ENCODE measurements at regions not wholly inside any gene's neighbourhood (a gene's known extent, or its start where the extent isn't known, plus 50 kb on each side); places are given as distances from the start of the nearest gene placed in this dataset.

GRCh38 chr9:18184401-18184800 is 289.6 kb upstream of the ADAMTSL1 start:
- peak overlapping the region; percentile 63 for H3K27ac Mint-ChIP-seq (ENCODE audit: unreplicated experiment)
- H3K9me3 Mint-ChIP-seq (ENCODE audit: low read depth): peaks cover 1% of the 10 kb centered on the region
- peaks cover 2% of the 10 kb centered on the region for H3K36me3 Mint-ChIP-seq (ENCODE audit: low read depth)
- TF ChIP-seq CTCF (IDR thresholded peaks at IDR 0.05): no peak
- DNase-seq (ENCODE audit: low spot score): no peak
- no peaks in the 10 kb centered on the region for H3K27me3 Mint-ChIP-seq (ENCODE audit: low read depth)
- no peak overlapping the region for H3K4me3 Mint-ChIP-seq (ENCODE audit: unreplicated experiment)
- peaks cover 33% of the 10 kb centered on the region for H3K4me1 Mint-ChIP-seq (ENCODE audit: low read depth)

GRCh38 chr9:18185196-18185595 is 288.8 kb upstream of the ADAMTSL1 start:
- no peak for DNase-seq (ENCODE audit: low spot score)
- no peaks in the 10 kb centered on the region for H3K27me3 Mint-ChIP-seq (ENCODE audit: low read depth)
- TF ChIP-seq CTCF (IDR thresholded peaks at IDR 0.05): no peak
- no peak overlapping the region for H3K27ac Mint-ChIP-seq (ENCODE audit: unreplicated experiment)
- H3K4me3 Mint-ChIP-seq (ENCODE audit: unreplicated experiment): no peak overlapping the region
- no peaks in the 10 kb centered on the region for H3K9me3 Mint-ChIP-seq (ENCODE audit: low read depth)
- H3K36me3 Mint-ChIP-seq (ENCODE audit: low read depth): peaks cover 2% of the 10 kb centered on the region
- peaks cover 41% of the 10 kb centered on the region for H3K4me1 Mint-ChIP-seq (ENCODE audit: low read depth)

GRCh38 chr9:18188971-18189370 is 285.0 kb upstream of the ADAMTSL1 start:
- H3K27me3 Mint-ChIP-seq (ENCODE audit: low read depth): no peaks in the 10 kb centered on the region
- no peak overlapping the region for H3K27ac Mint-ChIP-seq (ENCODE audit: unreplicated experiment)
- no peaks in the 10 kb centered on the region for H3K36me3 Mint-ChIP-seq (ENCODE audit: low read depth)
- no peaks in the 10 kb centered on the region for H3K9me3 Mint-ChIP-seq (ENCODE audit: low read depth)
- H3K4me3 Mint-ChIP-seq (ENCODE audit: unreplicated experiment): no peak overlapping the region
- DNase-seq (ENCODE audit: low spot score): no peak
- TF ChIP-seq CTCF (IDR thresholded peaks at IDR 0.05): no peak
- H3K4me1 Mint-ChIP-seq (ENCODE audit: low read depth): peaks cover 38% of the 10 kb centered on the region

GRCh38 chr9:18189871-18190670 is 283.9 kb upstream of the ADAMTSL1 start:
- Mint-ChIP-seq H3K27ac (ENCODE audit: unreplicated experiment) (peak overlapping the region; percentile 6), H3K36me3 (ENCODE audit: low read depth) (no peaks in the 10 kb centered on the region), H3K9me3 (ENCODE audit: low read depth) (no peaks in the 10 kb centered on the region), H3K27me3 (ENCODE audit: low read depth) (no peaks in the 10 kb centered on the region), H3K4me1 (ENCODE audit: low read depth) (peaks cover 35% of the 10 kb centered on the region), H3K4me3 (ENCODE audit: unreplicated experiment) (no peak overlapping the region)
- TF ChIP-seq CTCF (IDR thresholded peaks at IDR 0.05): no peak
- DNase-seq (ENCODE audit: low spot score): no peak

GRCh38 chr9:18190671-18191374 is 283.1 kb upstream of the ADAMTSL1 start:
- Mint-ChIP-seq H3K36me3 (ENCODE audit: low read depth) (no peaks in the 10 kb centered on the region), H3K4me3 (ENCODE audit: unreplicated experiment) (no peak overlapping the region), H3K4me1 (ENCODE audit: low read depth) (peaks cover 31% of the 10 kb centered on the region), H3K27ac (ENCODE audit: unreplicated experiment) (no peak overlapping the region), H3K9me3 (ENCODE audit: low read depth) (no peaks in the 10 kb centered on the region), H3K27me3 (ENCODE audit: low read depth) (no peaks in the 10 kb centered on the region)
- no peak for DNase-seq (ENCODE audit: low spot score)
- TF ChIP-seq CTCF (IDR thresholded peaks at IDR 0.05): peak; percentile 24
